ENCODE measurements at regions not wholly inside any gene's neighbourhood (a gene's known extent, or its start where the extent isn't known, plus 50 kb on each side); places are given as distances from the start of the nearest gene placed in this dataset.

DNA sequence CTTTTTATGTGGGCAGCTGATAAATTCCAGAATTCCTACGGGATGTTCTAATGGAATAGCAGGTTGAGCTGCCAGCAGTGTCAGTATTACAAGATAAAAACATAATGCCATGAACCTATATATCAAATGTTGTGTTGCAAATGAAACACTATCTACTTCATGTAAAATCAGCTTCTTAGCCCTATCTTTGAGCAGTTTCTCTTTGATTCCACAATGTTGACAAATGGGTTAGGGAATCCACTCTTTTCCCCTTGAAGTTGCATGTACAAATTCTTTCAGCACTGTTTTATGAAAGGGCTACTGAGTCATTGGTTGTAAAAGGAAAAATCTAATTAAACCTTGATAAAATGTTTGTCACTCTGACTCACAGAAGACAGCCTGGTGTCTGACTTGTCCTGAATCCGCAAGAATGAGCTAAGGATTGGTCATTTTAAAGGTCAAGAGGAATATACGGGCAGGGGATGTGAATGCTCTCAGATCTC is 950.6 kb upstream of the NUDT12 start:
- TF ChIP-seq, protein P1, sequence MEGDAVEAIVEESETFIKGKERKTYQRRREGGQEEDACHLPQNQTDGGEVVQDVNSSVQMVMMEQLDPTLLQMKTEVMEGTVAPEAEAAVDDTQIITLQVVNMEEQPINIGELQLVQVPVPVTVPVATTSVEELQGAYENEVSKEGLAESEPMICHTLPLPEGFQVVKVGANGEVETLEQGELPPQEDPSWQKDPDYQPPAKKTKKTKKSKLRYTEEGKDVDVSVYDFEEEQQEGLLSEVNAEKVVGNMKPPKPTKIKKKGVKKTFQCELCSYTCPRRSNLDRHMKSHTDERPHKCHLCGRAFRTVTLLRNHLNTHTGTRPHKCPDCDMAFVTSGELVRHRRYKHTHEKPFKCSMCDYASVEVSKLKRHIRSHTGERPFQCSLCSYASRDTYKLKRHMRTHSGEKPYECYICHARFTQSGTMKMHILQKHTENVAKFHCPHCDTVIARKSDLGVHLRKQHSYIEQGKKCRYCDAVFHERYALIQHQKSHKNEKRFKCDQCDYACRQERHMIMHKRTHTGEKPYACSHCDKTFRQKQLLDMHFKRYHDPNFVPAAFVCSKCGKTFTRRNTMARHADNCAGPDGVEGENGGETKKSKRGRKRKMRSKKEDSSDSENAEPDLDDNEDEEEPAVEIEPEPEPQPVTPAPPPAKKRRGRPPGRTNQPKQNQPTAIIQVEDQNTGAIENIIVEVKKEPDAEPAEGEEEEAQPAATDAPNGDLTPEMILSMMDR (conservative IDR thresholded peaks at IDR 0.05), result no peak
- TF ChIP-seq ZFX (IDR thresholded peaks at IDR 0.05), result no peak
